Skin of body (tissue), 1 donor: ENCODE measurements at regions not wholly inside any gene's neighbourhood (a gene's known extent, or its start where the extent isn't known, plus 50 kb on each side); places are given as distances from the start of the nearest gene placed in this dataset.
"Not testable (repeated sequence)": the region's sequence is repeated elsewhere in the genome, so short reads cannot be mapped to it uniquely, and the experiment has no call there.

Source experiments
- DNase-seq: peaks from one replicate; lab custom pipeline; 2025; lab: John Stamatoyannopoulos, UW

- DNase-seq: not testable (repeated sequence)
These were observed 643.6 kb upstream of the CPEB2 start for GRCh38 chr4:14358544-14359160.

GRCh38 chr4:14359991-14360390 is 642.3 kb upstream of the CPEB2 start:
- no peak for DNase-seq

GRCh38 chr4:14361084-14361483 is 641.2 kb upstream of the CPEB2 start:
- DNase-seq: no peak

GRCh38 chr4:14362385-14362784 is 639.9 kb upstream of the CPEB2 start:
- no peak for DNase-seq

- DNase-seq: no peak
These were observed 637.2 kb upstream of the CPEB2 start for GRCh38 chr4:14364953-14365536.

GRCh38 chr4:14368391-14368790 is 633.9 kb upstream of the CPEB2 start:
- DNase-seq: no peak

- no peak for DNase-seq
These were observed 631.1 kb upstream of the CPEB2 start for GRCh38 chr4:14371131-14371530.

- DNase-seq: no peak
These were observed 626.5 kb upstream of the CPEB2 start for GRCh38 chr4:14375816-14376215.

GRCh38 chr4:14379183-14379582 is 623.1 kb upstream of the CPEB2 start:
- no peak for DNase-seq

- DNase-seq: no peak
These were observed 618.6 kb upstream of the CPEB2 start for GRCh38 chr4:14383652-14384051.

- no peak for DNase-seq
These were observed 617.5 kb upstream of the CPEB2 start for GRCh38 chr4:14384824-14385223.

- DNase-seq: no peak
These were observed 616.1 kb upstream of the CPEB2 start for GRCh38 chr4:14386196-14386595.

- no peak for DNase-seq
These were observed 614.6 kb upstream of the CPEB2 start for GRCh38 chr4:14387647-14388046.

GRCh38 chr4:14392378-14392777 is 609.9 kb upstream of the CPEB2 start:
- no peak for DNase-seq

- no peak for DNase-seq
These were observed 606.1 kb upstream of the CPEB2 start for GRCh38 chr4:14396183-14396582.

- DNase-seq: no peak
These were observed 602.4 kb upstream of the CPEB2 start for GRCh38 chr4:14399848-14400247.

GRCh38 chr4:14400307-14400706 is 602.0 kb upstream of the CPEB2 start:
- DNase-seq: no peak

- DNase-seq: no peak
These were observed 599.1 kb upstream of the CPEB2 start for GRCh38 chr4:14403132-14403531.

- DNase-seq: no peak
These were observed 597.6 kb upstream of the CPEB2 start for GRCh38 chr4:14404730-14405129.

GRCh38 chr4:14410516-14410915 is 591.8 kb upstream of the CPEB2 start:
- DNase-seq: no peak

- DNase-seq: no peak
These were observed 587.1 kb upstream of the CPEB2 start for GRCh38 chr4:14415146-14415545.

- no peak for DNase-seq
These were observed 582.8 kb upstream of the CPEB2 start for GRCh38 chr4:14419516-14419915.

GRCh38 chr4:14426297-14426696 is 576.0 kb upstream of the CPEB2 start:
- not testable (repeated sequence) for DNase-seq

GRCh38 chr4:14428125-14428524 is 574.2 kb upstream of the CPEB2 start:
- DNase-seq: no peak
